CD4-positive, alpha-beta T cell (primary cell): ENCODE measurements at regions not wholly inside any gene's neighbourhood (a gene's known extent, or its start where the extent isn't known, plus 50 kb on each side); places are given as distances from the start of the nearest gene placed in this dataset.
"Not testable (repeated sequence)": the region's sequence is repeated elsewhere in the genome, so short reads cannot be mapped to it uniquely, and the experiment has no call there.

Source experiments
- ATAC-seq: fragments of 200-7000 bp; cut with Tn5 transposase; one replicate; pipeline ENCODE4 v1.10.0; 2022; ENCODE audit warnings: mild to moderate bottlenecking; ENCODE audit not compliant: poor library complexity
- CTCF ChIA-PET: fragments of 350-600 bp; sonication (Branson Sonifier 250); formaldehyde crosslinking; loops from one replicate; lab custom pipeline; 2021; ENCODE audit warnings: antibody characterized with exemption, inconsistent platforms; lab: Charles Lee
- POLR2A ChIA-PET: fragments of 350-600 bp; sonication (Branson Sonifier 250); formaldehyde crosslinking; loops from one replicate; lab custom pipeline; 2021; ENCODE audit warnings: antibody characterized with exemption, inconsistent platforms; lab: Charles Lee
- DNase-seq, 14 experiments: peaks; one replicate each; pipeline ENCODE4 v3.0.0-alpha.2; 2013 to 2020; ENCODE audit warnings: mixed read lengths in 2 of 14
- H3K27ac ChIP-seq, 2 donors: one replicate each; pipeline versions ENCODE4 v1.5.1 to v1.7.0; 2013; ENCODE audit warnings: low read length in 2 of 2, low read depth in 1 of 2, mild to moderate bottlenecking in 1 of 2
- H3K27me3 ChIP-seq, 2 experiments: 1 replicate in 1 of 2; 2 replicates in 1 of 2; pipeline versions ENCODE4 v1.6.1 to v1.7.0; 2013; ENCODE audit warnings: low read length in 2 of 2, control low read depth in 1 of 2, mild to moderate bottlenecking in 1 of 2, moderate library complexity in 1 of 2; ENCODE audit not compliant: insufficient read depth in 2 of 2, control insufficient read depth in 1 of 2
- H3K36me3 ChIP-seq: one replicate; pipeline ENCODE4 v1.6.1; 2013; ENCODE audit warnings: low read length, control low read depth; ENCODE audit not compliant: insufficient read depth
- H3K4me1 ChIP-seq: one replicate; pipeline ENCODE4 v1.6.1; 2013; ENCODE audit warnings: low read length, control low read depth; ENCODE audit not compliant: insufficient read depth
- H3K4me3 ChIP-seq: one replicate; pipeline ENCODE4 v1.5.1; 2013; ENCODE audit warnings: mild to moderate bottlenecking, low read length, moderate library complexity
- H3K9me3 ChIP-seq, 2 experiments: 1 replicate in 1 of 2; 2 replicates in 1 of 2; pipeline versions ENCODE4 v1.6.1 to v1.7.0; 2013; ENCODE audit warnings: low read length in 2 of 2, mild to moderate bottlenecking in 2 of 2, control low read depth in 1 of 2, moderate library complexity in 1 of 2; ENCODE audit not compliant: control insufficient read depth in 1 of 2, insufficient read depth in 1 of 2
- H3K27ac Mint-ChIP-seq: one replicate; pipeline ENCODE4 v1.8.0; 2020; ENCODE audit warnings: mixed read lengths
- H3K27me3 Mint-ChIP-seq: one replicate; pipeline ENCODE4 v1.8.0; 2021; ENCODE audit warnings: mixed read lengths
- H3K36me3 Mint-ChIP-seq: one replicate; pipeline ENCODE4 v1.8.0; 2021; ENCODE audit warnings: low read depth, mixed read lengths
- H3K4me1 Mint-ChIP-seq: one replicate; pipeline ENCODE4 v1.8.0; 2021; ENCODE audit warnings: low read depth, mixed read lengths
- H3K4me3 Mint-ChIP-seq: one replicate; pipeline ENCODE4 v1.8.0; 2020; ENCODE audit warnings: mild to moderate bottlenecking, mixed read lengths
- H3K9me3 Mint-ChIP-seq: one replicate; pipeline ENCODE4 v1.8.0; 2020; ENCODE audit warnings: mixed read lengths
- CTCF ChIP-seq: fragments of 200-600 bp; IDR thresholded peaks from one replicate; pipeline ENCODE4 v1.8.0; 2022; ENCODE audit warnings: antibody characterized with exemption, mild to moderate bottlenecking
- intact Hi-C, 2 experiments: fragments of 100-400 bp; cut with DNase I in 1 of 2; cut with micrococcal nuclease in 1 of 2; formaldehyde crosslinking; loops; one replicate each; pipeline versions ENCODE4 v1.15.1 to v1.9.0; 2023 to 2025; cut with DNase I, micrococcal nuclease

GRCh38 chr4:159780196-159780922, 677.5 kb downstream of the RAPGEF2 start:
- no peak overlapping the region for H3K4me3 ChIP-seq
- Mint-ChIP-seq H3K27me3 (no peaks in the 10 kb centered on the region), H3K4me1 (no peaks in the 10 kb centered on the region), H3K36me3 (no peaks in the 10 kb centered on the region), H3K9me3 (no peaks in the 10 kb centered on the region), H3K4me3 (no peak overlapping the region), H3K27ac (no peak overlapping the region)
- no peak for DNase-seq
- H3K9me3 ChIP-seq = peaks cover 0 to 3% of the 10 kb centered on the region in 2 experiments
- ATAC-seq = no peak
- no peak for TF ChIP-seq CTCF
- no peak overlapping the region for H3K27ac ChIP-seq
- no peaks in the 10 kb centered on the region for H3K36me3 ChIP-seq
- CTCF ChIA-PET = no interaction called here
- intact Hi-C loops = no loop called here
- no peaks in the 10 kb centered on the region for H3K27me3 ChIP-seq
- H3K4me1 ChIP-seq = no peaks in the 10 kb centered on the region
- POLR2A ChIA-PET = no interaction called here

GRCh38 chr4:159787901-159788300, 685.0 kb downstream of the RAPGEF2 start:
- H3K27ac ChIP-seq = no peak overlapping the region
- Mint-ChIP-seq H3K4me1 (no peaks in the 10 kb centered on the region), H3K27me3 (no peaks in the 10 kb centered on the region), H3K27ac (no peak overlapping the region), H3K9me3 (peaks cover 2% of the 10 kb centered on the region), H3K36me3 (no peaks in the 10 kb centered on the region), H3K4me3 (no peak overlapping the region)
- no peaks in the 10 kb centered on the region for H3K4me1 ChIP-seq
- TF ChIP-seq CTCF = no peak
- H3K27me3 ChIP-seq = no peaks in the 10 kb centered on the region
- H3K36me3 ChIP-seq = no peaks in the 10 kb centered on the region
- ATAC-seq (no peak), DNase-seq (no peak)
- peaks cover 0 to 4% of the 10 kb centered on the region in 2 experiments for H3K9me3 ChIP-seq
- ChIA-PET POLR2A (no interaction called here), CTCF (no interaction called here)
- intact Hi-C loops = no loop called here
- H3K4me3 ChIP-seq = no peak overlapping the region

GRCh38 chr4:159791334-159791733, 688.5 kb downstream of the RAPGEF2 start:
- no peak overlapping the region for H3K4me3 Mint-ChIP-seq
- no peak overlapping the region for H3K27ac Mint-ChIP-seq
- peaks cover 2% of the 10 kb centered on the region for H3K9me3 Mint-ChIP-seq
- Histone ChIP-seq H3K27ac (no peak overlapping the region), H3K9me3 (peaks cover 0 to 4% of the 10 kb centered on the region in 2 experiments), H3K4me3 (no peak overlapping the region), H3K27me3 (no peaks in the 10 kb centered on the region), H3K36me3 (no peaks in the 10 kb centered on the region), H3K4me1 (no peaks in the 10 kb centered on the region)
- POLR2A ChIA-PET = no interaction called here
- DNase-seq (no peak), ATAC-seq (no peak)
- no peaks in the 10 kb centered on the region for H3K4me1 Mint-ChIP-seq
- TF ChIP-seq CTCF = no peak
- H3K36me3 Mint-ChIP-seq = no peaks in the 10 kb centered on the region
- CTCF ChIA-PET = interaction anchor here (1.1 kb wide), 1 partner anchor 9 kb away, joined by 3 read pairs; no protein-coding TSS in a partner anchor
- intact Hi-C loops = no loop called here
- no peaks in the 10 kb centered on the region for H3K27me3 Mint-ChIP-seq

- POLR2A ChIA-PET, H3K36me3 Mint-ChIP-seq, CTCF ChIA-PET, H3K27me3 Mint-ChIP-seq, H3K27me3 ChIP-seq, H3K9me3 ChIP-seq, H3K27ac Mint-ChIP-seq, DNase-seq, H3K36me3 ChIP-seq, H3K4me3 Mint-ChIP-seq, H3K4me3 ChIP-seq, H3K27ac ChIP-seq, ATAC-seq, H3K4me1 ChIP-seq, H3K9me3 Mint-ChIP-seq, intact Hi-C loops, H3K4me1 Mint-ChIP-seq: not testable (repeated sequence)
Observed at GRCh38 chr4:159804592-159804991, 701.7 kb downstream of the RAPGEF2 start.
